GM18505 (cell line): ENCODE measurements at regions not wholly inside any gene's neighbourhood (a gene's known extent, or its start where the extent isn't known, plus 50 kb on each side); places are given as distances from the start of the nearest gene placed in this dataset.

ENCODE experiments used
- ATAC-seq: cut with Tn5 transposase; IDR thresholded peaks from one replicate; pipeline ENCODE4 v1.9.1; 2021; ENCODE audit not compliant: unreplicated experiment
- POLR2A ChIP-seq: IDR thresholded peaks from 4 replicates; pipeline ENCODE4 v1.6.1; 2011; ENCODE audit warnings: borderline replicate concordance; ENCODE audit not compliant: insufficient read depth, insufficient read length; ENCODE audit errors: extremely low read depth

DNA sequence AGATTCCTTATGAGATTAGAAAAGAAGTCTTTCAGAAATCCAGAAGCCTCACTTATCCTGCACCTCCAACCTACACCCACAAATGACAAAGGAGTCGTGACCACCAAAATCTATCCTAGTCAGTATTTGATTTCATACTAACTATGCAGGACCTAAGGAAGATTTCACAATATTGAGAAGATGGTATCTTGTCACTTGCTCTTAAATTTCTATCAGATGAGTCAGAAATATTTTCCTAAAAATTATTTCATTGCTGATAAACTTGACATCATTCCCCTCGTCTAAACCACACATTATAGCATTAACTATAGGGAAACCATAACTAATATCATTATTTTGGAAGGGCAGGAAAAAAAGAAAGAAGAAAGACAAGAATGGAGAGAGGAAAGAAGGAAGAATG lies 138.0 kb upstream of the THBS1 start:
- no peak for ATAC-seq
- no peak for TF ChIP-seq POLR2A

DNA sequence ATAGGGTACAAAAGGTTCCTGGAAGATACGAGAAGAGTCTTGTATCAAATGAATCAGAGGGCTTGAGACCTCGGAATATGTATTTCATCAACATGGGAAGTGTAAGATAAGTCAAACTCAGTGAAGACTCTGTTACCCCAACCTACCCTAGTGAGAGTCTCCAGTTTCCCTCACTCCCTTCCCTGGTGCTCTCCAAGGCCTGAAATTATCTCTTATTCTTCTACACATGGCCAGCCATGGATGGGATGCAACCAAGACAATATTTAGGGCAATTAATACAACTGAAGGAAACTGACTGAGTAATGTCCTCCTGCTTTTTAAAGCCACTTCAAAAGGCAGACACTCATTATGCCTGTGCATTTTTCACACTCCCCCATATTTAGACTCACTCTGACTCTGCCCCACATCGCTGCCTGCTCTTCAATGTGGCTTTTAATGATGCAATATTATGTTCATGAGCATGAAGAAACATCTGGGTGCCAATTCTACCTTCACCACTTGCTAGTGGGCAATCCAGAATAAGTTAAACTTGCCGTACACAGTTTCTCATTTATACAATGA lies 137.1 kb upstream of the THBS1 start:
- ATAC-seq: no peak
- TF ChIP-seq POLR2A: no peak

DNA sequence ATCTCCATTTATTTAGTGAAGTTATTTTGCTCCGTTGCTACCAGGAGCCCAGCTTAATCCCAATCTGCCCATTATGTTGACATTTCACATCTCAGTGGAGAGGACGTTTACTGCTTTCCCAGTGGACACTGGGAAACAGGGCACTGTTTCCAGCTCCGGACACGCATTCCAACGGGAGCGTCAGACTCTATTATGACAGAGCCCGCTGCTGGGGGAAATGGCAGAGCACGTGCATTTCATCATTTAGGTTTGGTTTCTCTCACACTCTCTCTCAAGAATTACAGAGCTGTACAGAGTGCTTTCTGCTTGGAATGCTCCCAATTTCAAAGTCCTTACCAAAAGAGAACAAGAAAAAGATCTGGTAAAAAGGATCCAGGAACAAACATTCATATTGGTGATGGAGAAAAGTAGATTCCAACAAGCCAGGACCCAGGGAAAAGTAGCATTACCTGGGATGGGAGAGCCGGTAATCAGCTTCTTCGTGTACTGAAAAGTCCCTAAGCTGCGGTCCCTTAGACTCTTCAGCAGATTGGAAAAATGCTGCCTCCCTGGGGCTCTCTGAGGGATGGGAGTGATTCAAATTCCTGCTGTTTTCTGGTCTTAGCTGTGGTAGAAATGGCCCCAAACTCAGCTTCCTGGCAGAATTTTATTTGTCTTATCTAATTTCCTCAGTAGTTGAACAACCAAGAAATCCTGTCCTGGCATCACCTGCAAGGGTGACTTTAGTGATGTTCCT lies 136.0 kb upstream of the THBS1 start:
- no peak for ATAC-seq
- TF ChIP-seq POLR2A: no peak

DNA sequence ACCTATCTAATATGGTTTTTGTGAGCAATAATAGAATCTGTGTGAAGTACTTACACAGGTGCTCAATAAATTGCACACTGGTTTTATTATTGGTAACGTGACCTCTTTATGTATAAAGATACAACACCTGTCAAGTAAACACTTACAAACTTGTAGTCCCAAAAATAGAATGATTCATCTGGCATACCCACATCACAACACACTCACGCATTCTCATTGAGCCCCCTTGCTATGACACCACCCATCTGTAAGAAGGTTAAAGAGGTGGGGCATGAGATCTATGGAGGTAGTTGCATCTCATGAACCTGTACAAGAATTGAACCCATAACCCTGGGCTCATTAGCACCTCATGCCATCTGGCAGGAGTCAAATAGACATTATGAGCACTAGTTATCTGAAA lies 134.9 kb upstream of the THBS1 start:
- TF ChIP-seq POLR2A: no peak
- no peak for ATAC-seq

DNA sequence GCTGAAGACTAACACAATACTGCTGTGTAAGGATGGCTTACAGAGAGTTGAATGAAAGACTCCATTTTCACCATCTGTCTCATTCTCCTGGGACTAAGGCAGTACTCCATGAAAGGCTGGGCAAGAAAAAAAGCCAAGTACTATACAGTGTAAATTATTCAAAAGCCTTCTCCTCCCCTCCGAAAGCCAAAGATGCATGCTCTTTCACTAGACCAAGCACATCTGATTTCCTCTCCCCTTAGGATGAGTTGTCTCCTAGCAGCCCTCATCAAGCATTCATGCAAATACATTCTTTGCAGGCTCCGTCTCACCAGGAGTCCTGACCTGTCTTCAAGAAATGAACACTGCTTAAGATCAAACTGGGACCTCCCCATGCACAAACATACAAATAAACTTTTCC lies 133.5 kb upstream of the THBS1 start:
- ATAC-seq: no peak
- no peak for TF ChIP-seq POLR2A

DNA sequence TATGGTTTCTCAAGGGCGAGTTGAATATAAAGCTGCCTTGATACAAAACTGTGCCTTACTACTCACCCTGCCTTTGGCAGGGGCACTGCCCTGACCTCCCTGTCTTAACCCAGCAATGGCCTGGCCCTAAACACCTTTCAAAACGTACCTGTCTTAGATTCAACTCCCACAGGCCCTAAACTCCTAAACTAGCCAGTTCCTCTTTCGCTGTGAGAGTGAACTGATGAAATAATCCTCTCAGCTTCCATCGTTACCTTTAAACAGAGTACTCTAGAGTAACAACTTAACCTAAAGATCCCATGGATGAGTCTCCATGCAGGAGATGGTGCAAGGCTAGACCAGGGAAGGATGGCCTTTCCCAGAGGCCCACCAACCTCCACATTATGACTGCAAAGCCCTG lies 133.0 kb upstream of the THBS1 start:
- TF ChIP-seq POLR2A: no peak
- ATAC-seq: no peak

DNA sequence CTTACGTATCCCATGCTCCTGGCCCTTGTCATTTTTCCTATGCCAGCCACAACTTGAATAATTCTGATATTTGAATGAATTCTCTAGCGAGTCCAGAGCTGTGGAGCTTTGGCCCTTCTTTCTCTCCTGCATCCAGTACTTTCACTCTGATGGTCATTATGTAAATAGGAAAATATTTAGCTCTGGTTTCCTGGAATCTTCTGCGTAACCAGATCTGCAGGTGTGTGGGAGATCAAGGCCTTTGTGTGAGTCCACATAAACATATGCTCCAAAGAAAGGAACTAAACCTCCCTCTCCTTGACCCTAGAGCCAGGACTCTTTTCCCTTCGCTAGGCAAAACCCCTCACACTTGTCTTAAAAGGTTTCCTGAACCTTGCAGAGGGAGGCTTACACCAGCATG lies 132.5 kb upstream of the THBS1 start:
- TF ChIP-seq POLR2A: no peak
- ATAC-seq: no peak

DNA sequence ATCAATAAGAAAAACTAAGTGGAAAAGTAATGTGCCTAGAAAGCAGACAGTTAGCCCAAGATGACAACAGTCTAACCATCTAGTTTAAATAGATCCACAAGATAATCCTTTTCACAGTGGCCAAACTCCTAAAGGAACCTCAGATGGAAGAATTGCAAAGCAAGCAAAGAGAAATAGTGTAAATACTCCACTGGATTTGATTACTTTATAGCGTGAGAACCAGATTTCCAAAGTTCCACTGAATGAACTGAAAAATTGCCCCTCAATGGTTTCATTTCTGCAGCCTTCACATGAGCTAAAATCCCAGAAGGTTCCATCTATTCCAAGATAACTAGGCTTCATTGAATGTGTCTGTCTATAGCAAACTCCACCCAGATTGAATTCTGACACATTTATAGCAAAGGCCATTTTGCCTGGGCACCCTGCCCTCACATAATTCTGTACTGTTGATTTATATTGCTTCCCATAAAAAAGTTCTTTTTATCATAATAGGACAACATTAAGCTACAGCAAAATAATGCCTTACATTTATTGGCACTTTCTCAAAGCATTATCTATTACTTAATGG lies 129.7 kb upstream of the THBS1 start:
- no peak for TF ChIP-seq POLR2A
- no peak for ATAC-seq

DNA sequence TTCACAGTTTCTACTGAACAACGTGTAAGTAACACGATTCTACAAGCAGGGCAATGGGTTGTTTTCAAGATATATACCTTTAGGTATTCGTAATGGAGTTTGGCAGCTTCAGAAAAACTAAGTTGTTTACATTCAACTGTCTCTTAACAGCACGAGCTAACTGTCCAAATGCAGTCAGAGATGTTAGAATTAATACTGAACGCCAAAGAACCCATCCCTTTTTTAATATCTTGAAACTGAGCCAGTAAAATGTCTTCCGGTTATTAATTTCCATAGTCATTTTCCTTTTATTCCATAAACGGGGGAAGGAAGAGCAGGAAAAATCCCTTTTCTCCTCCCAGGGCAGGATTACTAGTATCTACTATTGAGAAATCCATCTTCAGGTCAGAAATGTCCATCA lies 129.0 kb upstream of the THBS1 start:
- TF ChIP-seq POLR2A: no peak
- ATAC-seq: no peak

DNA sequence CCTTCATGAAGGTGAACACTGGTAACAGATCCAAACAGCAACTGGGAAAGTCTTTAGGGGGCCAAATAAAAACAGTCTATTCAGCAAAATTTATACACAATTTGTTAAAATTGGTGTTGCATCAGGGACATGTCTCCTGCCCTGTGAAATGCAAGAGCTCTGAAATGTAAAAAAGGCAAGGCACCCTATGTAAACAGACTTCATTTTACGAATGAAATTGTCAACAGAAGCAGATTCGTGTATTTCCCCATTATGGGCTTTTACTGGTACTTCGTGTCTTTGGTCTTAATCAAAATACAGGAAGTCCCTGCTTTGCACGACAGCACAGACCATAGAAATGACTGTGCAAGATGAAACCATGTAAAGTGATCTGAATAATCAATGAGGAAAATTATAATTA lies 127.3 kb upstream of the THBS1 start:
- no peak for ATAC-seq

DNA sequence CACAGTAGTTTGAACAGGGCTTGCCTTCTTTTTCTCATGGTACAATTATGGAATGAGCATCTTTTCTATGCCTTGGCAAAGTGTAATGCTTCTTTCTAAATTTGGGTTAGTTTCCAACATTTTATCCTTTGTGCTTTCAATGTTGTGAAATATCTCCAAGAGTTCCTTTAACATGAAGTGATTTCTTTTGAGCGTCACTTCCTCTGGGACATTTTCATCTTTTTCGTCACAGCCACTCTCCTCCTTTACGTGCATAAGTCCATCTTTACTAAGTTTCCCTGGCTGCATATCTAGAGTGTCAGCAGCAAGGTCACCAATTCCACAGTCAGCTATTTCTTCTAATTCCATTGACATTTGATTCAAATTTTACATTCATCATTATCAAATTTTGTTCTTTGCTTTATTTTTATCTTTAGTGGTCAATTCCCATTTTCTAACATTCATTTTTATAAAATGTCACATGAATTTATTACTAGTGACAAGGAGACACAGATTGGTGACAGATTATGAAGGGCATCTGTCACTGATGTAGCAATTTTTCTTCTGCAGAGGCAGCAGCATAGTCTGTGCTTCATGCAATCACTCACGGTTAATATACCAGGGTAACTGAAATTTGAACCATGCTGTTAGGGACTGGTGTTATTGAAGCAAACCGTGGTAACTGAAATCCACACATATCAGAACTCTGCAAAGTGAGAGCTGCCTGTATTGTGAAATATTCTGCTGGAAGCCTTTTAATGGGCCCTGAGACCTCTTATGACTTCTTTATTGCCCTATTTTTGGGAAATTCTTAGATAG lies 126.5 kb upstream of the THBS1 start:
- ATAC-seq: no peak
- no peak for TF ChIP-seq POLR2A

More for the DNA sequence above, 127.3 kb upstream of the THBS1 start:
- TF ChIP-seq POLR2A: no peak

DNA sequence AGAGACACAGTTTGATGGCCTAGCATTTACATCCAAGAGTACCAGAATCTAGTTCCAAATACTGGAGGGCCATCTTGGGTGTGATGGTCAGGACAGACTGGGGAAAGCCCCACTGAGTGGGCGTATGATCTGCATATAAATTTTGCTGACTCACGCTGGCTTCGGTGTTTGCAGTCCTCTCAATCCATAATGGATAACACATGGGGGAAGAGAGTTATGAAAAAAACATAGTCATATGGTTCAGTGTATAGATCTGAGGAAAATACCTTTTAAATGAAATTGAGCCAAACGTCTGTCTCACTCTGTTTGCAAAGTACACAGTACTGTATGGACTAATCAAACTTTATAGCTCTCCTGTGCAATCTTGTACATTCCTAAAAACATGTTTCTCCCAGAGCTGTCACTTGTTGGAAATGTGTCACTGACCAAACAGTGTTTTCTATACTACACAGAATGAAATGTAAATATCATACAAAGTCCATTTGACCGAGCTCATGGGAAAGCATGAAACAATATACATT lies 125.3 kb upstream of the THBS1 start:
- TF ChIP-seq POLR2A: no peak
- ATAC-seq: no peak

DNA sequence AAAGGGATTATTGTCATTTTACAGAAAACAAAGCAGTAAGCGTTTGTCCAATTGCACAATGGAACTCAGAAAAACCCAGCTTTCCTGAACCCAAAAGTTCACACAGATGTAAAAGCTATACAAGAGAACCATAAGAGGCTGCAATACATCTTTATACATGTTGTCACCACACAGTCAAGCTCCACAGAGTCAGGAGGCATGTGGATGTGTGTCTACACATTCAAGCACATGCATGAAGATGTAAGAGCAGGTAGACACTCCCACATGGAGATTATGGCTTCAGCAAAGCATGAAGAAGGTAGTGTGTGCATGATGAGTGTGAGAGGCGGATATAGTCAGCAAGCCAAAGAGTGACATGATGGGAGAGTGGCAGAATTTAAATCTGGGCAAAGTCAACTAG lies 124.7 kb upstream of the THBS1 start:
- no peak for ATAC-seq
- no peak for TF ChIP-seq POLR2A
